Nephron (organoid): ENCODE measurements at regions not wholly inside any gene's neighbourhood (a gene's known extent, or its start where the extent isn't known, plus 50 kb on each side); places are given as distances from the start of the nearest gene placed in this dataset.

Source experiments
- H3K27ac Mint-ChIP-seq, 3 experiments: 2 replicates each; pipeline ENCODE4 v1.8.0; 2020; ENCODE audit warnings: mixed read lengths in 3 of 3, mild to moderate bottlenecking in 2 of 3, moderate library complexity in 1 of 3
- H3K27me3 Mint-ChIP-seq: 2 replicates; pipeline ENCODE4 v1.8.0; 2021; ENCODE audit warnings: low read depth, mild to moderate bottlenecking, moderate library complexity, mixed read lengths
- H3K36me3 Mint-ChIP-seq: 2 replicates; pipeline ENCODE4 v1.8.0; 2020; ENCODE audit warnings: low read depth, mixed read lengths
- H3K4me1 Mint-ChIP-seq: 2 replicates; pipeline ENCODE4 v1.8.0; 2020; ENCODE audit warnings: mixed read lengths
- H3K4me3 Mint-ChIP-seq, 3 experiments: 2 replicates each; pipeline ENCODE4 v1.8.0; 2020; ENCODE audit warnings: mild to moderate bottlenecking in 3 of 3, mixed read lengths in 3 of 3, moderate library complexity in 2 of 3
- H3K9me3 Mint-ChIP-seq: 2 replicates; pipeline ENCODE4 v1.8.0; 2020; ENCODE audit warnings: mixed read lengths
- CTCF ChIP-seq, 3 experiments: fragments of 200-600 bp; sonication (generic); IDR thresholded peaks; one replicate each; pipeline ENCODE4 v1.5.0; 2021; ENCODE audit warnings: antibody characterized with exemption in 3 of 3; ENCODE audit not compliant: unreplicated experiment in 3 of 3

- no peaks in the 10 kb centered on the region for H3K4me1 Mint-ChIP-seq
- H3K27me3 Mint-ChIP-seq: no peaks in the 10 kb centered on the region
- H3K4me3 Mint-ChIP-seq: no peak overlapping the region
Observed at GRCh38 chr4:130424211-130424610, 1328.3 kb downstream of the C4orf33 start.

GRCh38 chr4:130432289-130432688 lies 1336.3 kb downstream of the C4orf33 start:
- Mint-ChIP-seq H3K4me1 (no peaks in the 10 kb centered on the region), H3K9me3 (no peaks in the 10 kb centered on the region)
- no peak for TF ChIP-seq CTCF (IDR thresholded peaks at IDR 0.05; ENCODE audit: unreplicated experiment in 3 of 3)

More at GRCh38 chr4:130424211-130424610, 1328.3 kb downstream of the C4orf33 start:
- Mint-ChIP-seq H3K36me3 (no peaks in the 10 kb centered on the region), H3K9me3 (peaks cover 3% of the 10 kb centered on the region), H3K27ac (no peak overlapping the region)
- TF ChIP-seq CTCF (IDR thresholded peaks at IDR 0.05; ENCODE audit: unreplicated experiment in 3 of 3): no peak

GRCh38 chr4:130449741-130450140 lies 1353.8 kb downstream of the C4orf33 start:
- Mint-ChIP-seq H3K9me3 (peaks cover 17% of the 10 kb centered on the region), H3K4me3 (no peak overlapping the region), H3K27ac (no peak overlapping the region)

More at GRCh38 chr4:130432289-130432688, 1336.3 kb downstream of the C4orf33 start:
- no peaks in the 10 kb centered on the region for H3K36me3 Mint-ChIP-seq
- H3K27ac Mint-ChIP-seq: no peak overlapping the region
- H3K27me3 Mint-ChIP-seq: no peaks in the 10 kb centered on the region
- no peak overlapping the region for H3K4me3 Mint-ChIP-seq

GRCh38 chr4:130468340-130468739 lies 1372.4 kb downstream of the C4orf33 start:
- Mint-ChIP-seq H3K27me3 (no peaks in the 10 kb centered on the region), H3K4me1 (peaks cover 5% of the 10 kb centered on the region), H3K27ac (no peak overlapping the region), H3K36me3 (no peaks in the 10 kb centered on the region), H3K9me3 (no peaks in the 10 kb centered on the region), H3K4me3 (no peak overlapping the region)
- TF ChIP-seq CTCF (IDR thresholded peaks at IDR 0.05; ENCODE audit: unreplicated experiment in 3 of 3): no peak

More at GRCh38 chr4:130449741-130450140, 1353.8 kb downstream of the C4orf33 start:
- no peaks in the 10 kb centered on the region for H3K4me1 Mint-ChIP-seq
- H3K36me3 Mint-ChIP-seq: no peaks in the 10 kb centered on the region
- no peak for TF ChIP-seq CTCF (IDR thresholded peaks at IDR 0.05; ENCODE audit: unreplicated experiment in 3 of 3)
- H3K27me3 Mint-ChIP-seq: no peaks in the 10 kb centered on the region

- no peaks in the 10 kb centered on the region for H3K27me3 Mint-ChIP-seq
Observed at GRCh38 chr4:130478406-130478805, 1382.5 kb downstream of the C4orf33 start.

More at GRCh38 chr4:130478406-130478805, 1382.5 kb downstream of the C4orf33 start:
- H3K4me1 Mint-ChIP-seq: no peaks in the 10 kb centered on the region
- no peaks in the 10 kb centered on the region for H3K36me3 Mint-ChIP-seq
- TF ChIP-seq CTCF (IDR thresholded peaks at IDR 0.05; ENCODE audit: unreplicated experiment in 3 of 3): no peak
- no peak overlapping the region for H3K4me3 Mint-ChIP-seq
- H3K9me3 Mint-ChIP-seq: no peaks in the 10 kb centered on the region
- H3K27ac Mint-ChIP-seq: no peak overlapping the region
